ENCODE measurements at regions not wholly inside any gene's neighbourhood (a gene's known extent, or its start where the extent isn't known, plus 50 kb on each side); places are given as distances from the start of the nearest gene placed in this dataset.

GRCh38 chr15:46685096-46685495, 1032.2 kb upstream of the SEMA6D start:
- Histone ChIP-seq H3K27me3 (ENCODE audit: control insufficient read depth in 4 of 4, insufficient read depth in 4 of 4, low read length in 3 of 4) (no peaks in the 10 kb centered on the region), H3K36me3 (ENCODE audit: control insufficient read depth in 4 of 4, insufficient read depth in 3 of 4, low read depth in 1 of 4, low read length in 3 of 4) (no peaks in the 10 kb centered on the region), H3K27ac (ENCODE audit: low read depth in 1 of 2, low read length in 2 of 2) (no peak overlapping the region), H3K4me3 (ENCODE audit: low read depth in 1 of 3, low read length in 3 of 3) (no peak overlapping the region), H3K4me1 (ENCODE audit: control insufficient read depth in 4 of 4, insufficient read depth in 4 of 4, low read length in 3 of 4) (no peaks in the 10 kb centered on the region), H3K9ac (ENCODE audit: low read depth in 1 of 2, low read length in 2 of 2) (no peak overlapping the region), H3K9me3 (ENCODE audit: control insufficient read depth in 4 of 4, low read length in 3 of 4) (no peaks in the 10 kb centered on the region)
- DNase-seq (ENCODE audit: low spot score): no peak
- 44% methylated on average over 1 of the region's 1 CpG for WGBS
- TF ChIP-seq EGR1 (IDR thresholded peaks at IDR 0.05; ENCODE audit: low read depth in 2 of 2) (no peak), YY1 (IDR thresholded peaks at IDR 0.05) (no peak), CTCF (IDR thresholded peaks at IDR 0.05; ENCODE audit: low read depth, low read length, missing input control) (no peak), ZBTB33 (IDR thresholded peaks at IDR 0.05) (no peak), JUND (IDR thresholded peaks at IDR 0.05) (no peak), GABPA (IDR thresholded peaks at IDR 0.05 in 1 of 2, conservative IDR thresholded peaks at IDR 0.05 in 1 of 2) (no peak), HNF4G (IDR thresholded peaks at IDR 0.05) (no peak), NR2F2 (IDR thresholded peaks at IDR 0.05) (no peak)

- no peak overlapping the region for H3K9ac ChIP-seq (ENCODE audit: low read depth in 1 of 2, low read length in 2 of 2)
These were observed 1031.6 kb upstream of the SEMA6D start for GRCh38 chr15:46685681-46686080.

GRCh38 chr15:46696281-46696680, 1021.0 kb upstream of the SEMA6D start:
- 46% methylated on average over 1 of the region's 1 CpG for WGBS
- Histone ChIP-seq H3K4me3 (ENCODE audit: low read depth in 1 of 3, low read length in 3 of 3) (no peak overlapping the region), H3K36me3 (ENCODE audit: control insufficient read depth in 4 of 4, insufficient read depth in 3 of 4, low read depth in 1 of 4, low read length in 3 of 4) (no peaks in the 10 kb centered on the region), H3K27me3 (ENCODE audit: control insufficient read depth in 4 of 4, insufficient read depth in 4 of 4, low read length in 3 of 4) (no peaks in the 10 kb centered on the region), H3K27ac (ENCODE audit: low read depth in 1 of 2, low read length in 2 of 2) (no peak overlapping the region), H3K4me1 (ENCODE audit: control insufficient read depth in 4 of 4, insufficient read depth in 4 of 4, low read length in 3 of 4) (no peaks in the 10 kb centered on the region), H3K9me3 (ENCODE audit: control insufficient read depth in 4 of 4, low read length in 3 of 4) (no peaks in the 10 kb centered on the region), H3K9ac (ENCODE audit: low read depth in 1 of 2, low read length in 2 of 2) (no peak overlapping the region)
- DNase-seq (ENCODE audit: low spot score): no peak
- no peak for TF ChIP-seq HNF4A (conservative IDR thresholded peaks at IDR 0.05)
- no peak for TF ChIP-seq EGR1 (IDR thresholded peaks at IDR 0.05; ENCODE audit: low read depth in 2 of 2)
- no peak for TF ChIP-seq JUND (IDR thresholded peaks at IDR 0.05)
- TF ChIP-seq HNF4G (IDR thresholded peaks at IDR 0.05): no peak
- no peak for TF ChIP-seq GABPA (IDR thresholded peaks at IDR 0.05 in 1 of 2, conservative IDR thresholded peaks at IDR 0.05 in 1 of 2)
- TF ChIP-seq TAF1 (conservative IDR thresholded peaks at IDR 0.05): no peak
- no peak for TF ChIP-seq SP1 (IDR thresholded peaks at IDR 0.05)
- TF ChIP-seq RAD21 (IDR thresholded peaks at IDR 0.05): no peak
- TF ChIP-seq REST (IDR thresholded peaks at IDR 0.05): no peak
- TF ChIP-seq RXRA (IDR thresholded peaks at IDR 0.05): no peak
- no peak for TF ChIP-seq NR2F2 (IDR thresholded peaks at IDR 0.05)
- TF ChIP-seq CTCF (IDR thresholded peaks at IDR 0.05; ENCODE audit: low read depth, low read length, missing input control): no peak
- TF ChIP-seq FOXA1 (IDR thresholded peaks at IDR 0.05): no peak
- no peak for TF ChIP-seq MAX (IDR thresholded peaks at IDR 0.05)
- no peak for TF ChIP-seq FOXA2 (IDR thresholded peaks at IDR 0.05)

More at GRCh38 chr15:46685681-46686080, 1031.6 kb upstream of the SEMA6D start:
- Histone ChIP-seq H3K27ac (ENCODE audit: low read depth in 1 of 2, low read length in 2 of 2) (no peak overlapping the region), H3K9me3 (ENCODE audit: control insufficient read depth in 4 of 4, low read length in 3 of 4) (no peaks in the 10 kb centered on the region), H3K4me1 (ENCODE audit: control insufficient read depth in 4 of 4, insufficient read depth in 4 of 4, low read length in 3 of 4) (no peaks in the 10 kb centered on the region), H3K4me3 (ENCODE audit: low read depth in 1 of 3, low read length in 3 of 3) (no peak overlapping the region), H3K27me3 (ENCODE audit: control insufficient read depth in 4 of 4, insufficient read depth in 4 of 4, low read length in 3 of 4) (no peaks in the 10 kb centered on the region), H3K36me3 (ENCODE audit: control insufficient read depth in 4 of 4, insufficient read depth in 3 of 4, low read depth in 1 of 4, low read length in 3 of 4) (no peaks in the 10 kb centered on the region)
- WGBS: 95% methylated on average over 1 of the region's 1 CpG
- no peak for DNase-seq (ENCODE audit: low spot score)
- no peak for TF ChIP-seq EGR1 (IDR thresholded peaks at IDR 0.05; ENCODE audit: low read depth in 2 of 2)
- no peak for TF ChIP-seq SP1 (IDR thresholded peaks at IDR 0.05)
- no peak for TF ChIP-seq ATF3 (IDR thresholded peaks at IDR 0.05)
